ENCODE measurements at regions not wholly inside any gene's neighbourhood (a gene's known extent, or its start where the extent isn't known, plus 50 kb on each side); places are given as distances from the start of the nearest gene placed in this dataset.

DNA sequence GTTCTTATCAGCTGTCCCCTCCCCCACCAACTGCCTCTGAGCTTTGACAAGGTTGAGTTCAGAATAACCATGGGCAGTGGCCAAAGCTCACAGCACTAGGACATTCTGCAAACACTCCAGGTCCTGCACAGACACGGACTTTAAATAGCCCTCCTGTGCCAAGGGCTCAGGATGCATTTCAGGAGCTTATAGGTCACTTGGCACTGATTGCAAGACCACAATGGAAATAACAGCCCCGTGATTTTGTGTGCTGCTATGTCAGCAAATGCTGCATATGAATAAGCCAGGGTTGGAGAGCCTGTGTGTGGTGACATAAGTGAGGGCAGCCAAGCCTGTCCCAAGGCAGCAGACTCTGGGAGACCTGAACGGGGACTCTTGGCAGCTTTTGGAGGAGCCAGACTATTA, 150.7 kb downstream of the DMRT2 start:
- Histone ChIP-seq H3K27me3 (no peaks in the 10 kb centered on the region), H3K4me2 (no peak overlapping the region), H3K4me1 (no peaks in the 10 kb centered on the region), H3K36me3 (no peaks in the 10 kb centered on the region), H3K27ac (no peak overlapping the region), H3K9me3 (no peaks in the 10 kb centered on the region), H4K20me1 (no peaks in the 10 kb centered on the region), H3K4me3 (no peak overlapping the region), H3K9ac (no peak overlapping the region)
- no peak for TF ChIP-seq Cebpa-rat (IDR thresholded peaks at IDR 0.05)

DNA sequence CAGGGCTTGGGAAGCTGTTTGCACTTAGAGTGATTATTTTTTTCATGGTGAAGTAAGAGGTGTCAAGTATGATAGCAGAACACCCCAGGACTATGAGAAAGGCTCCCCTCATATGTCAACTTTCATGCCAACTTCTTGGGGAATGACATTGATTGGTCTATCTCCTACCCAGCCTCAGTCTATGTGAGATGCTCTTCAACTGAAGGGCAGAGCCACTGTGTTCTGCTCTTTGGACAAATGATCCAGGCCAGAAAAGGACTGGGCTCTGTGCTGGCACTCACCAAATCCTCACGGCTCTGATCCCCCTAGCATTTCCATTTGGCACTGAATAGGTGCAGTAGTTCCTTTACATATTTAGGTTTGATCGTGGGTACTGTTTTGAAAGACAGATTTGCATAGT, 151.1 kb downstream of the DMRT2 start:
- Histone ChIP-seq H3K4me1 (no peaks in the 10 kb centered on the region), H3K9ac (no peak overlapping the region), H3K27ac (no peak overlapping the region), H4K20me1 (no peaks in the 10 kb centered on the region), H3K36me3 (no peaks in the 10 kb centered on the region), H3K4me2 (no peak overlapping the region), H3K4me3 (no peak overlapping the region), H3K27me3 (no peaks in the 10 kb centered on the region), H3K9me3 (no peaks in the 10 kb centered on the region)
- no peak for TF ChIP-seq Cebpa-rat (IDR thresholded peaks at IDR 0.05)

DNA sequence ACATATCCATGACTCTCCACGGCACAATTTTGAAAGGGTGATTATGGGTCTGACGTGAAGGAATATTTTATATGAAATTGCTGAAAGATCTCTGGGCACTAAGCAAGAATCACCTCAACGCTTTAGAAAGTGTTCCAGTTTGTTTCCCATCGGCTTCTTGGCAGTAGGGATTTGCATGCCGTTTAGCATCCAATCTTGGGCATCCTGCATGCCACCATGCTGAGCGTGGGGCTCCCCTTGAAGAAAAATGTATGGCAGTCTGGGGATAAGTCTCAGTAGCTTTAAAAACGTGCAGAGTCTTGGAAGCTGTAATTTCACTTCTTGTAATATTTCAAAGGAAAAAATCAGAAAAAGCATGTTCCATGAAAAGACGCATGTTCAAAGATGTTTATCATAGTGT, 151.7 kb downstream of the DMRT2 start:
- Histone ChIP-seq H3K27ac (no peak overlapping the region), H4K20me1 (no peaks in the 10 kb centered on the region), H3K9ac (no peak overlapping the region), H3K4me2 (no peak overlapping the region), H3K9me3 (no peaks in the 10 kb centered on the region), H3K36me3 (no peaks in the 10 kb centered on the region), H3K27me3 (no peaks in the 10 kb centered on the region), H3K4me3 (no peak overlapping the region), H3K4me1 (no peaks in the 10 kb centered on the region)
- TF ChIP-seq Cebpa-rat (IDR thresholded peaks at IDR 0.05): no peak

DNA sequence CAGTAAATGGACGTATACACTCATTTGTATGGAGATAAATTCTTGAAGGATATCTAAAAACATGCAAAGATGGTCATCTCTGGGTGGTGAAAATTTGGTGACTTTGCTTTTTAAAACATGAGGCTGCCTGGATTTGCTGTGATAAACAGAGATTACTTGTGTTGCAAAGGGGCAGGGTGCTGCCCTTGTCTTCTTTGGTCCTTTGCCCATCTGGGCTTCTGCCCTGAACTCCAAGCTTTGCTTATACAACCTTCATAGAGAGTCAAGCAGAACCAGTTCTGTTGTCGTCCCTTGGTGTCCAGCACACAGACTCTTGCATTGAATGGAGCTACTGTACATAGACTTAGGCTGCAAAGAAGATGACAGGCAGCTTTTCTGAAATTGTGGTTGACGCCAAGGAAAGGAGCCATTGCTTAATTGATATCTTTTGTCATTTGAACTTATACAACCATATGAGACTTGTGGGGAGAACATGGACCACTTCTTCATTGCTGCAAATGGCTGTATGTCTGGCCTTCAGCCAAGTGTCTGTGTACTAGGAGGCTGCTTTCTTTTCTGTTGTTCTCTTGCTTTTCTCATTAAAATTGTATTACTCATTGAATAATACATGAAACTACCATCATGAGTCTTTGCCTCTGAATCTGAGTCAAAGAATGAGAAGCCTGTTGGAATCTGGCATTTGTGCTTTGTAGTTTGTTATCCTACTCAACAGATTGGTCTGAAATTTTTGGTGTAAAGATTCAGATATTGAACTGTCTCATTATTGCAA, 152.5 kb downstream of the DMRT2 start:
- Histone ChIP-seq H3K27me3 (no peaks in the 10 kb centered on the region), H3K9me3 (no peaks in the 10 kb centered on the region), H4K20me1 (no peaks in the 10 kb centered on the region), H3K27ac (no peak overlapping the region), H3K36me3 (no peaks in the 10 kb centered on the region), H3K4me2 (no peak overlapping the region), H3K4me1 (no peaks in the 10 kb centered on the region), H3K4me3 (no peak overlapping the region), H3K9ac (no peak overlapping the region)
- TF ChIP-seq Cebpa-rat (IDR thresholded peaks at IDR 0.05): no peak

DNA sequence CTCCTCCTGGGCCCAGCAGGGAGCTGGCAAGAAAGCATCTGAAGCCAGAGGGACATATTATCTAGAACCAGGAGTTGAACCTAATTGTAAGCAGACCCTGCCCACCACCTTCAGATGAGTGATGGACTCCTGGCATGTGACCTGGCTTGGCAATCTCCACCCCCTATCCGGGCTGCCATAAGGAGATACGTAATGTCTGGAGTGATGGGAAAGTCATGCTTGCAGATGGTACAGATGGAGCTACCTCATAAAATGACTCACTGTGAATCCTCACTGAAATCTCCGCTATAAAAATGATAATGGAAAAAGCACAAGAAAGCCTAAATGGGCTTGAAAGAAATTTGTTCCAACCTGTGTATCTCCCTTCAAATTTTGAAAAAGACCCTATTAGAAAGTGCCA, 157.5 kb downstream of the DMRT2 start:
- Histone ChIP-seq H3K4me1 (no peaks in the 10 kb centered on the region), H3K9me3 (no peaks in the 10 kb centered on the region), H3K4me3 (no peak overlapping the region), H3K9ac (no peak overlapping the region), H3K27me3 (no peaks in the 10 kb centered on the region), H3K27ac (no peak overlapping the region), H3K4me2 (no peak overlapping the region), H3K36me3 (no peaks in the 10 kb centered on the region), H4K20me1 (no peaks in the 10 kb centered on the region)
- TF ChIP-seq Cebpa-rat (IDR thresholded peaks at IDR 0.05): no peak

DNA sequence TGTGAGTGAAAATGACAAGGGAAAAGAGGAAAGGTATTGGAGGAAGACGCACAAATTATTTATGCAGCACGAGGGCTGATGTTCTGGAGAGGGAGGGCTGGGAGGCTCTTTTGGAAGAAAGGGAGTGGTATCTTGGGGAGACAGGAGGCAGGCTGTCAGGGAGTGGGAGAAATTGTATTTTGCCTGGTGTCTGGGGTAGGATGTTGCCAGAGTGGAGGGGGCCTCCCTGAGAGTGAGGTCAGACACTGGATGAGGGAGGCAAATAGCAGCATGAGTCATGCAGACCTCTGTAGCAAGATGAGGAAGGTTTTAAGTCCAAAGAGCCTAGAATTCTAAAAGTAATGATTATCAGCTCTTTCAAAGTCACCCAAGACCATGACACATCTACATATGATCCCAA, 158.0 kb downstream of the DMRT2 start:
- Histone ChIP-seq H3K4me2 (no peak overlapping the region), H3K9me3 (no peaks in the 10 kb centered on the region), H3K36me3 (no peaks in the 10 kb centered on the region), H3K27me3 (no peaks in the 10 kb centered on the region), H3K4me1 (no peaks in the 10 kb centered on the region), H3K9ac (no peak overlapping the region), H4K20me1 (no peaks in the 10 kb centered on the region), H3K4me3 (no peak overlapping the region), H3K27ac (no peak overlapping the region)
- TF ChIP-seq Cebpa-rat (IDR thresholded peaks at IDR 0.05): no peak

DNA sequence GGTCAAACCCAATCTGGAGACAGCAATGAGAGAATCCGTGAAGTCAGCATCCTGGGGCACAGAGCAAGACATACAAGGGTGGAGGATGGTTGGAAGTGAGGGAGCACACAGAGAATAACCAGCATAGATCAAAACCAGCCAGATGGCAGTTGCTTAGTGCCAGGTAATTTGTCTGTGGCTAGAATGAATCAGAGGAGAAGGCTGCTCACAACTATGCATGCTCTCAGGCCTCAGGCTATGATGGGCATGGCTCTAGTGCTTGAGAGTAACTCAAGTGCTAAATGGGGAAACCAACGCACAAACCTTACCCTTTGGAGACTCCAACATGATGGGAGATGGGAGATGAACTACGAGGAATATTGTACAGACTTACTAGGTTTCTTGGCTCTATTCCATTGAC, 160.8 kb downstream of the DMRT2 start:
- no peak for TF ChIP-seq Cebpa-rat (IDR thresholded peaks at IDR 0.05)
- no peak overlapping the region for H3K4me2 ChIP-seq
- H3K9me3 ChIP-seq: no peaks in the 10 kb centered on the region
- no peak overlapping the region for H3K4me3 ChIP-seq
- no peaks in the 10 kb centered on the region for H3K27me3 ChIP-seq
- H3K27ac ChIP-seq: no peak overlapping the region
- H4K20me1 ChIP-seq: no peaks in the 10 kb centered on the region
- H3K4me1 ChIP-seq: no peaks in the 10 kb centered on the region
- H3K36me3 ChIP-seq: no peaks in the 10 kb centered on the region
- H3K9ac ChIP-seq: no peak overlapping the region

DNA sequence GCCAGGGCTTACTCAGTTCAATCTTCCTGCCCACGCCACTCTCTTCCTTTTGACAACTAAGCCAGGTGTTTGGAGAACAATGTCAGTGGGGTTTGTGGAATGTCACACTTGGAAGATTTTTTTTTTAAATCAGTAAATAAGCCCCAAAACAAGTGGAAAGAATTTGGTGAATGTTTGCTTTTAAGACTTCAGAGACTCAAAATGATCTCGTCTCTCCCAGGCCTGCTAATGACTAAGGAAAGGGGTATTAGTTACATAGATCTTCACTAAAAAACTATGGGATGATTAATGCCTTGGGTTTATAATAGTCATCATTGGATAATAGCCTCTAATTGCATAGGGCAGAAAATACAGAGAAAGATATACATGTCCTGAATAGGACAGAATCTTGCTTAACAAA, 166.4 kb downstream of the DMRT2 start:
- no peak overlapping the region for H3K27ac ChIP-seq
- no peak overlapping the region for H3K4me2 ChIP-seq
- TF ChIP-seq Cebpa-rat (IDR thresholded peaks at IDR 0.05): no peak
- no peaks in the 10 kb centered on the region for H4K20me1 ChIP-seq
- H3K27me3 ChIP-seq: no peaks in the 10 kb centered on the region
- no peak overlapping the region for H3K9ac ChIP-seq
- H3K36me3 ChIP-seq: no peaks in the 10 kb centered on the region
- no peak overlapping the region for H3K4me3 ChIP-seq
- no peaks in the 10 kb centered on the region for H3K4me1 ChIP-seq
- no peaks in the 10 kb centered on the region for H3K9me3 ChIP-seq

DNA sequence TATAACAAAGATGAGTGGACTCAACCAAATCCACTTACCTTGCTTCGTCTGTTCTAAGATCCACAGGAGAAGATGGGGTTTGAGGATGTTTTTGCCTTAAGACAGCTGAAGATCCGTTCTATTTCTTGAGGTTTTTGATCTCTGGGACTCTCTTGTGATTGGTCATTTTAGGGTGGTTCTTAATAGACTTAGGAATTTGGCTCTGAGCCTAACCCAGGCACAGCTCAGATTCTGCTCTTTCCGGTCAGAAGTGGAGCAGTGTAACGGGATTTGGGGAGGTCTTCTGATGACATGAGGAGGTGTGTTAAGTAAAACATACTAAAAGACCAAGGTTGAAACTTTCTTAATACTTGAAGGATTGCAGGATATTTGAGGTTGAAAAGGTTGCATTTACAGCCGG, 166.9 kb downstream of the DMRT2 start:
- no peaks in the 10 kb centered on the region for H3K4me1 ChIP-seq
- no peaks in the 10 kb centered on the region for H3K27me3 ChIP-seq
- H3K4me2 ChIP-seq: no peak overlapping the region
- no peaks in the 10 kb centered on the region for H4K20me1 ChIP-seq
- H3K9ac ChIP-seq: no peak overlapping the region
- H3K9me3 ChIP-seq: no peaks in the 10 kb centered on the region
- H3K27ac ChIP-seq: no peak overlapping the region
- no peak for TF ChIP-seq Cebpa-rat (IDR thresholded peaks at IDR 0.05)
- H3K4me3 ChIP-seq: no peak overlapping the region
- H3K36me3 ChIP-seq: no peaks in the 10 kb centered on the region

DNA sequence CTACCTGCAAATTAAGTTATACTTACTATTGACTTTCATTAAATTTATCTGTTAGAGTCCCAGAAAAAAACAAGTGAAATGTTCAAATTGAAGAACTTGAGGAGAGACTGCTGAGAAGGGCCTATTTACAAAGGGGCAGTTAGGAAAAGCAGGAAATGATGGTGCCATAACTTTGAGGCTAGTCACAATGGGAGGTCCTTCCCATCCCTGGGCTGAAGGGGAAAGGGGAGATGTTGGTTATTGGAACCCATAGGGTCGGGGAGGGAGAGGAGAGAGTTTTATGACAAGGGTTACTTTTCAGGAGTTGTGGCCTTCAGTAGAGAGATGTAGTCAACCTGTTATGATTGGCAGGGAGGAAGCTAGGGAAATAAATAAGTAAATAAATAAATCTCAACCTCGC, 169.1 kb downstream of the DMRT2 start:
- no peaks in the 10 kb centered on the region for H4K20me1 ChIP-seq
- no peak overlapping the region for H3K27ac ChIP-seq
- H3K9me3 ChIP-seq: no peaks in the 10 kb centered on the region
- no peaks in the 10 kb centered on the region for H3K36me3 ChIP-seq
- no peaks in the 10 kb centered on the region for H3K4me1 ChIP-seq
- H3K9ac ChIP-seq: no peak overlapping the region
- no peak for TF ChIP-seq Cebpa-rat (IDR thresholded peaks at IDR 0.05)
- no peak overlapping the region for H3K4me3 ChIP-seq
- H3K27me3 ChIP-seq: no peaks in the 10 kb centered on the region
- H3K4me2 ChIP-seq: no peak overlapping the region

DNA sequence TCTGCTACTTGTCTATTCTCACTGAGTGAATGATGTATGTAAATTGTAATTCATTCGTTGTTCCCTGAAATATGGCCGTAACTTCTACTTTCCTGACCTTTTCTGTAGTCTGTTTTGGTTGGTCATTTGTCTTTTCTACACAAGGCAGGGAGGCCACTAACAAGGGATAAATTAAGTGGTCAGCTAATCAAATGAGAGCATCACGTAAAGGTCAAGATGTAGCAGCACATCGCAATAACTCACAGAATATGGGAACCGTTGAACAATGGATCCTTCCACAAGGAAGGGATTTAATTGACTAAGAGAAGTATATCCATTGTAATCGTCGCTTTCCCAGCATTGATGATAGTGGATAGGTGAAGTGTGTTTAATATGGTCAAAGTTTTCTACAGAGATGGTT, 171.1 kb downstream of the DMRT2 start:
- no peak overlapping the region for H3K27ac ChIP-seq
- H3K4me3 ChIP-seq: no peak overlapping the region
- no peak overlapping the region for H3K9ac ChIP-seq
- H4K20me1 ChIP-seq: no peaks in the 10 kb centered on the region
- H3K9me3 ChIP-seq: no peaks in the 10 kb centered on the region
- no peaks in the 10 kb centered on the region for H3K4me1 ChIP-seq
- H3K36me3 ChIP-seq: no peaks in the 10 kb centered on the region
- H3K4me2 ChIP-seq: no peak overlapping the region
- H3K27me3 ChIP-seq: no peaks in the 10 kb centered on the region
- no peak for TF ChIP-seq Cebpa-rat (IDR thresholded peaks at IDR 0.05)
